ENCODE measurements at regions not wholly inside any gene's neighbourhood (a gene's known extent, or its start where the extent isn't known, plus 50 kb on each side); places are given as distances from the start of the nearest gene placed in this dataset.
A peak's percentile ranks its signal among the peaks of the same experiment; 100 is the strongest.

GRCh38 chr12:124489220-124489619 lies 78.2 kb downstream of the NCOR2 start:
- no peak for DNase-seq

- no peak for DNase-seq
Observed at GRCh38 chr12:124488520-124488919, 78.9 kb downstream of the NCOR2 start.

GRCh38 chr12:124487834-124488165 lies 79.6 kb downstream of the NCOR2 start:
- DNase-seq = no peak

GRCh38 chr12:124487066-124487833 lies 80.2 kb downstream of the NCOR2 start:
- no peak for DNase-seq

GRCh38 chr12:124486346-124486963 lies 81.0 kb downstream of the NCOR2 start:
- no peak for DNase-seq

- DNase-seq = no peak
Observed at GRCh38 chr12:124485371-124485770, 82.0 kb downstream of the NCOR2 start.

GRCh38 chr12:124484526-124484953 lies 82.9 kb downstream of the NCOR2 start:
- peak in 1 of 2 donors; percentile 40 for DNase-seq

GRCh38 chr12:124484067-124484466 lies 83.3 kb downstream of the NCOR2 start:
- DNase-seq = no peak

- no peak for DNase-seq
Observed at GRCh38 chr12:124482901-124483799, 84.3 kb downstream of the NCOR2 start.

GRCh38 chr12:124482567-124482893 lies 84.9 kb downstream of the NCOR2 start:
- no peak for DNase-seq

GRCh38 chr12:124481772-124482566 lies 85.4 kb downstream of the NCOR2 start:
- DNase-seq = no peak

GRCh38 chr12:124481257-124481750 lies 86.1 kb downstream of the NCOR2 start:
- no peak for DNase-seq

- peak in 1 of 2 donors; percentile 19 for DNase-seq
Observed at GRCh38 chr12:124480469-124481256, 86.7 kb downstream of the NCOR2 start.

GRCh38 chr12:124479680-124480468 lies 87.5 kb downstream of the NCOR2 start:
- DNase-seq = no peak

- DNase-seq = no peak
Observed at GRCh38 chr12:124478985-124479645, 88.3 kb downstream of the NCOR2 start.

GRCh38 chr12:124478416-124478815 lies 89.0 kb downstream of the NCOR2 start:
- DNase-seq = no peak

GRCh38 chr12:124477107-124477915 lies 90.1 kb downstream of the NCOR2 start:
- no peak for DNase-seq

- DNase-seq = no peak
Observed at GRCh38 chr12:124476011-124476400, 91.4 kb downstream of the NCOR2 start.

- DNase-seq = no peak
Observed at GRCh38 chr12:124475295-124476010, 92.0 kb downstream of the NCOR2 start.

Measured in activated CD4-positive, alpha-beta T cell treated with anti-CD3 and anti-CD28 coated beads for 4 hours (primary cell).